KMS-11 (cell line): ENCODE measurements at regions not wholly inside any gene's neighbourhood (a gene's known extent, or its start where the extent isn't known, plus 50 kb on each side); places are given as distances from the start of the nearest gene placed in this dataset.

Experiments used
- H2AFZ ChIP-seq: fragments of 200-600 bp; sonication (generic); 2 replicates; pipeline ENCODE4 v1.6.1; 2016; ENCODE audit warnings: antibody characterized with exemption, mixed run types, low read depth
- H3K27ac ChIP-seq: fragments of 200-600 bp; sonication (generic); 2 replicates; pipeline ENCODE4 v1.6.1; 2016; ENCODE audit warnings: mild to moderate bottlenecking, mixed run types
- H3K27me3 ChIP-seq: fragments of 200-600 bp; sonication (generic); 2 replicates; pipeline ENCODE4 v1.6.1; 2017; ENCODE audit warnings: mild to moderate bottlenecking, low read depth, mixed run types, moderate library complexity; ENCODE audit not compliant: insufficient read depth
- H3K36me3 ChIP-seq: fragments of 200-600 bp; sonication (generic); 2 replicates; pipeline ENCODE4 v1.6.1; 2017; ENCODE audit warnings: mild to moderate bottlenecking, mixed run types; ENCODE audit not compliant: insufficient read depth
- H3K4me1 ChIP-seq: fragments of 200-600 bp; sonication (generic); 2 replicates; pipeline ENCODE4 v1.6.1; 2016; ENCODE audit warnings: mild to moderate bottlenecking, low read depth, mixed run types; ENCODE audit not compliant: poor library complexity, severe bottlenecking
- H3K4me2 ChIP-seq: fragments of 200-600 bp; sonication (generic); 2 replicates; pipeline ENCODE4 v1.7.0; 2016; ENCODE audit warnings: mild to moderate bottlenecking, mixed run types
- H3K4me3 ChIP-seq: fragments of 200-600 bp; sonication (generic); IDR thresholded peaks from 2 replicates; pipeline ENCODE4 v1.6.1; 2017; ENCODE audit warnings: low read depth, low read length, mixed read lengths; ENCODE audit not compliant: insufficient read depth
- H3K79me2 ChIP-seq: fragments of 200-600 bp; sonication (generic); 2 replicates; pipeline ENCODE4 v1.6.1; 2016; ENCODE audit warnings: low read depth, mixed run types; ENCODE audit not compliant: insufficient read depth
- H3K9ac ChIP-seq: fragments of 200-600 bp; sonication (generic); 2 replicates; pipeline ENCODE4 v1.6.1; 2016; ENCODE audit warnings: mild to moderate bottlenecking, mixed run types
- H4K20me1 ChIP-seq: fragments of 200-600 bp; sonication (generic); 2 replicates; pipeline ENCODE4 v1.6.1; 2016; ENCODE audit warnings: mild to moderate bottlenecking, mixed run types; ENCODE audit not compliant: insufficient read depth
- CTCF ChIP-seq: fragments of 200-600 bp; sonication (generic); conservative IDR thresholded peaks from 2 replicates; pipeline ENCODE4 v1.6.1; 2017; ENCODE audit warnings: low read depth, mild to moderate bottlenecking, antibody characterized with exemption, low read length, moderate library complexity, mixed read lengths

- H3K9ac ChIP-seq = no peak overlapping the region
- H4K20me1 ChIP-seq = no peaks in the 10 kb centered on the region
- H3K4me3 ChIP-seq = no peak overlapping the region
- no peak for TF ChIP-seq CTCF
- no peak overlapping the region for H3K27ac ChIP-seq
- H3K27me3 ChIP-seq = no peaks in the 10 kb centered on the region
- peaks cover 17% of the 10 kb centered on the region for H3K4me1 ChIP-seq
- H3K79me2 ChIP-seq = no peaks in the 10 kb centered on the region
- H2AFZ ChIP-seq = no peak overlapping the region
- H3K4me2 ChIP-seq = peak overlapping the region; percentile 19; the same call in 1 of the 2 replicates
- H3K36me3 ChIP-seq = no peaks in the 10 kb centered on the region
These were observed 108.1 kb upstream of the ARRDC3 start for GRCh38 chr5:91491229-91491628.

GRCh38 chr5:91490316-91490715 lies 107.2 kb upstream of the ARRDC3 start:
- Histone ChIP-seq H3K9ac (no peak overlapping the region), H3K4me3 (no peak overlapping the region), H3K4me2 (no peak overlapping the region), H3K27ac (no peak overlapping the region), H3K79me2 (no peaks in the 10 kb centered on the region), H4K20me1 (no peaks in the 10 kb centered on the region), H3K36me3 (no peaks in the 10 kb centered on the region), H2AFZ (no peak overlapping the region), H3K27me3 (no peaks in the 10 kb centered on the region), H3K4me1 (peaks cover 17% of the 10 kb centered on the region)
- TF ChIP-seq CTCF = no peak

- no peaks in the 10 kb centered on the region for H3K27me3 ChIP-seq
- H3K36me3 ChIP-seq = no peaks in the 10 kb centered on the region
- no peak overlapping the region for H3K4me2 ChIP-seq
- H2AFZ ChIP-seq = no peak overlapping the region
- no peak overlapping the region for H3K27ac ChIP-seq
- TF ChIP-seq CTCF = no peak
- H3K4me3 ChIP-seq = no peak overlapping the region
- H3K4me1 ChIP-seq = peaks cover 11% of the 10 kb centered on the region
- H3K9ac ChIP-seq = no peak overlapping the region
- H3K79me2 ChIP-seq = no peaks in the 10 kb centered on the region
- no peaks in the 10 kb centered on the region for H4K20me1 ChIP-seq
These were observed 104.3 kb upstream of the ARRDC3 start for GRCh38 chr5:91487420-91487819.

GRCh38 chr5:91486638-91487037 lies 103.5 kb upstream of the ARRDC3 start:
- Histone ChIP-seq H3K36me3 (no peaks in the 10 kb centered on the region), H3K9ac (no peak overlapping the region), H2AFZ (no peak overlapping the region), H3K4me2 (no peak overlapping the region), H3K27me3 (no peaks in the 10 kb centered on the region), H3K4me1 (peaks cover 10% of the 10 kb centered on the region), H3K27ac (no peak overlapping the region), H3K79me2 (no peaks in the 10 kb centered on the region), H4K20me1 (no peaks in the 10 kb centered on the region), H3K4me3 (no peak overlapping the region)
- TF ChIP-seq CTCF = no peak
